ENCODE measurements at regions not wholly inside any gene's neighbourhood (a gene's known extent, or its start where the extent isn't known, plus 50 kb on each side); places are given as distances from the start of the nearest gene placed in this dataset.

GRCh38 chr5:12974856-12975255 lies 969.6 kb downstream of the DNAH5 start:
- no peak for TF ChIP-seq CTCF (tag by site-specific recombination; IDR thresholded peaks at IDR 0.05)
- TF ChIP-seq, protein P1, sequence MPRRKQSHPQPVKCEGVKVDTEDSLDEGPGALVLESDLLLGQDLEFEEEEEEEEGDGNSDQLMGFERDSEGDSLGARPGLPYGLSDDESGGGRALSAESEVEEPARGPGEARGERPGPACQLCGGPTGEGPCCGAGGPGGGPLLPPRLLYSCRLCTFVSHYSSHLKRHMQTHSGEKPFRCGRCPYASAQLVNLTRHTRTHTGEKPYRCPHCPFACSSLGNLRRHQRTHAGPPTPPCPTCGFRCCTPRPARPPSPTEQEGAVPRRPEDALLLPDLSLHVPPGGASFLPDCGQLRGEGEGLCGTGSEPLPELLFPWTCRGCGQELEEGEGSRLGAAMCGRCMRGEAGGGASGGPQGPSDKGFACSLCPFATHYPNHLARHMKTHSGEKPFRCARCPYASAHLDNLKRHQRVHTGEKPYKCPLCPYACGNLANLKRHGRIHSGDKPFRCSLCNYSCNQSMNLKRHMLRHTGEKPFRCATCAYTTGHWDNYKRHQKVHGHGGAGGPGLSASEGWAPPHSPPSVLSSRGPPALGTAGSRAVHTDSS (tag by site-specific recombination; IDR thresholded peaks at IDR 0.05), result no peak
